ENCODE measurements at regions not wholly inside any gene's neighbourhood (a gene's known extent, or its start where the extent isn't known, plus 50 kb on each side); places are given as distances from the start of the nearest gene placed in this dataset.
"Not testable (repeated sequence)": the region's sequence is repeated elsewhere in the genome, so short reads cannot be mapped to it uniquely, and the experiment has no call there.

GRCh38 chr17:21470422-21470821, 94.3 kb downstream of the KCNJ12 start:
- H3K4me3 ChIP-seq; H3K4me1 ChIP-seq; intact Hi-C loops (cut with DNase I); H3K9me3 ChIP-seq; H3K27me3 ChIP-seq (ENCODE audit: insufficient read depth in 3 of 3, low read length in 2 of 3); ATAC-seq; DNase-seq; H3K36me3 ChIP-seq (ENCODE audit: insufficient read depth in 1 of 2, low read depth in 1 of 2); H3K27ac ChIP-seq: not testable (repeated sequence)
- WGBS, 3 donors: 84 to 96% (median 88%) methylated on average over 2 to 3 of the region's 3 CpGs

DNA sequence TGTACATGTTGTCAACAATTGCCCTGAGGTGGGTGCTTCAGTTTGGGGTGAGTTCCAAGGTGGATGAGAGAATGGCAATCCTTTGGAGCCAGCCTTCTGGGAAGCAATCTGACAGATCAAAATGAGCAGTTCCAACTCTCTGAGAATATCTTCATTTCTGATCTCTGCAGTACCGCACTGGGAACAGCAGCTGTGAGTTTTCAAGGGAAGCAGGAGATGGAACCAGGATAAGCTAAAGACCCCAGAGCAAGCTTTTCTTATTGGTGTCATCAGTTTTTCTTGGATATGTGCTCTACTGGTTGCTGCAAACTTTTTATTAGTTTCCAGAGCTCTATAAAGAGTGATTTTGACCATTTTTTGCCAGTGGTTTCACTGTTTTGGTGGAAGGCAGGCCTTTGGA, 94.7 kb downstream of the KCNJ12 start:
- WGBS, 3 donors: 88 to 100% (median 100%) methylated on average over 1 of the region's 1 CpG
- Histone ChIP-seq H3K4me1 (no peaks in the 10 kb centered on the region), H3K27ac (no peak overlapping the region), H3K4me3 (no peak overlapping the region), H3K27me3 (ENCODE audit: insufficient read depth in 3 of 3, low read length in 2 of 3) (no peaks in the 10 kb centered on the region), H3K36me3 (ENCODE audit: insufficient read depth in 1 of 2, low read depth in 1 of 2) (no peaks in the 10 kb centered on the region), H3K9me3 (no peaks in the 10 kb centered on the region)
- DNase-seq: no peak
- TF ChIP-seq, protein P1, sequence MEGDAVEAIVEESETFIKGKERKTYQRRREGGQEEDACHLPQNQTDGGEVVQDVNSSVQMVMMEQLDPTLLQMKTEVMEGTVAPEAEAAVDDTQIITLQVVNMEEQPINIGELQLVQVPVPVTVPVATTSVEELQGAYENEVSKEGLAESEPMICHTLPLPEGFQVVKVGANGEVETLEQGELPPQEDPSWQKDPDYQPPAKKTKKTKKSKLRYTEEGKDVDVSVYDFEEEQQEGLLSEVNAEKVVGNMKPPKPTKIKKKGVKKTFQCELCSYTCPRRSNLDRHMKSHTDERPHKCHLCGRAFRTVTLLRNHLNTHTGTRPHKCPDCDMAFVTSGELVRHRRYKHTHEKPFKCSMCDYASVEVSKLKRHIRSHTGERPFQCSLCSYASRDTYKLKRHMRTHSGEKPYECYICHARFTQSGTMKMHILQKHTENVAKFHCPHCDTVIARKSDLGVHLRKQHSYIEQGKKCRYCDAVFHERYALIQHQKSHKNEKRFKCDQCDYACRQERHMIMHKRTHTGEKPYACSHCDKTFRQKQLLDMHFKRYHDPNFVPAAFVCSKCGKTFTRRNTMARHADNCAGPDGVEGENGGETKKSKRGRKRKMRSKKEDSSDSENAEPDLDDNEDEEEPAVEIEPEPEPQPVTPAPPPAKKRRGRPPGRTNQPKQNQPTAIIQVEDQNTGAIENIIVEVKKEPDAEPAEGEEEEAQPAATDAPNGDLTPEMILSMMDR (IDR thresholded peaks at IDR 0.05): no peak
- ATAC-seq: no peak
- intact Hi-C loops (cut with DNase I): no loop called here

- DNase-seq (no peak), ATAC-seq (no peak)
- no peaks in the 10 kb centered on the region for H3K36me3 ChIP-seq (ENCODE audit: insufficient read depth in 1 of 2, low read depth in 1 of 2)
- H3K4me3 ChIP-seq: no peak overlapping the region
- H3K27me3 ChIP-seq (ENCODE audit: insufficient read depth in 3 of 3, low read length in 2 of 3): no peaks in the 10 kb centered on the region
- peaks cover 4% of the 10 kb centered on the region for H3K9me3 ChIP-seq
- TF ChIP-seq, protein P1 (IDR thresholded peaks at IDR 0.05): no peak
- intact Hi-C loops (cut with DNase I): no loop called here
- H3K4me1 ChIP-seq: no peaks in the 10 kb centered on the region
- no peak overlapping the region for H3K27ac ChIP-seq
- 68 to 78% (median 72%) methylated on average over 5 of the region's 5 CpGs for WGBS, 3 donors
Measured at GRCh38 chr17:21474815-21475214, 98.7 kb downstream of the KCNJ12 start.

GRCh38 chr17:21475571-21475970, 99.4 kb downstream of the KCNJ12 start:
- intact Hi-C loops (cut with DNase I): no loop called here
- peaks cover 4% of the 10 kb centered on the region for H3K9me3 ChIP-seq
- no peak overlapping the region for H3K4me3 ChIP-seq
- no peaks in the 10 kb centered on the region for H3K27me3 ChIP-seq (ENCODE audit: insufficient read depth in 3 of 3, low read length in 2 of 3)
- ATAC-seq (no peak), DNase-seq (no peak)
- 75 to 76% (median 76%) methylated on average over 8 of the region's 8 CpGs for WGBS, 3 donors
- H3K27ac ChIP-seq: no peak overlapping the region
- TF ChIP-seq, protein P1 (IDR thresholded peaks at IDR 0.05): no peak
- H3K36me3 ChIP-seq (ENCODE audit: insufficient read depth in 1 of 2, low read depth in 1 of 2): no peaks in the 10 kb centered on the region
- no peaks in the 10 kb centered on the region for H3K4me1 ChIP-seq

DNA sequence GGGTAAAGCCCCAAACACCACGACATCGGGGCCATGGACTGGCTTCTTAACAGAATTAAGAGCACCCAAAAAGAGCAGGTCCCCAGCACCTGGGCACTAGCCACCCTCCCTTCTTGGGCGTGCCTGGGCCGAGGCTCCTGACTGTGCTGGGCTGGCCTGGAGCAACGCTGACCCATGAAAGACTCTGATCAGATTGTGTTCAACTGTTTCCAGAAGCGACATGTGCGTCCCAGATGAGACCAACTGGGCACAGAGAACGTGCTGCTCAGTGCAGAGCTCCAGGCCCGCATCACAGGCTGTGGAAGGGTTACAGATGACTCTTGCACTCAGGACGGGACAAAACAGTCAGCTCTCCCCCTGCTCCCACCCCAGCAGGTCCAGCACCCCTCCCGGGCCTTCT, 100.7 kb downstream of the KCNJ12 start:
- no peak overlapping the region for H3K27ac ChIP-seq
- H3K9me3 ChIP-seq: peaks cover 4% of the 10 kb centered on the region
- no peak for ATAC-seq
- WGBS, 3 donors: 87 to 90% (median 87%) methylated on average over 11 of the region's 11 CpGs
- TF ChIP-seq, protein P1 (IDR thresholded peaks at IDR 0.05): no peak
- DNase-seq: no peak
- H3K27me3 ChIP-seq (ENCODE audit: insufficient read depth in 3 of 3, low read length in 2 of 3): no peaks in the 10 kb centered on the region
- intact Hi-C loops (cut with DNase I): no loop called here
- no peak overlapping the region for H3K4me3 ChIP-seq
- H3K4me1 ChIP-seq: no peaks in the 10 kb centered on the region
- no peaks in the 10 kb centered on the region for H3K36me3 ChIP-seq (ENCODE audit: insufficient read depth in 1 of 2, low read depth in 1 of 2)
